HG03558 (cell line): ENCODE measurements at regions not wholly inside any gene's neighbourhood (a gene's known extent, or its start where the extent isn't known, plus 50 kb on each side); places are given as distances from the start of the nearest gene placed in this dataset.
"Not testable (repeated sequence)": the region's sequence is repeated elsewhere in the genome, so short reads cannot be mapped to it uniquely, and the experiment has no call there.

ENCODE experiments used
- ATAC-seq: cut with Tn5 transposase; IDR thresholded peaks from one replicate; pipeline ENCODE4 v1.9.1; 2021; ENCODE audit warnings: moderate number of reproducible peaks; ENCODE audit not compliant: unreplicated experiment; ENCODE audit errors: extremely low read depth

DNA sequence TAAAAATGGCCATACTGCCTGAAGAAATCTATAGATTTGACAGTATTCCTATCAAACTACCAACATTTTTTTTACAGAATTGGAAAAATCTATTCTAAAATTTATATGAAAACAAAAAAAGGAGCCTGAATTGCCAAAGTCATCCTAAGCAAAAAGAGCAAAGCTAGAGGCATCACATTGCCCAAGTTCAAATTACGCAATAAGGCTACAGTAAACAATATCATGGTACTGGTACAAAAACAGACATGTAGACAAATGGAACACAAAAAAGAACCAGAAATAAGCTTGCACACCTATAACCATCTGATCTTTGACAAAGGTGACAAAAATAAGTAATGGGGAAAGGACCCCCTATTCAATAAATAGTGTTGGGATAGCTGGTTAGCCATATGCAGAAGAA is 50.2 kb upstream of the THSD7B start:
- no peak for ATAC-seq

DNA sequence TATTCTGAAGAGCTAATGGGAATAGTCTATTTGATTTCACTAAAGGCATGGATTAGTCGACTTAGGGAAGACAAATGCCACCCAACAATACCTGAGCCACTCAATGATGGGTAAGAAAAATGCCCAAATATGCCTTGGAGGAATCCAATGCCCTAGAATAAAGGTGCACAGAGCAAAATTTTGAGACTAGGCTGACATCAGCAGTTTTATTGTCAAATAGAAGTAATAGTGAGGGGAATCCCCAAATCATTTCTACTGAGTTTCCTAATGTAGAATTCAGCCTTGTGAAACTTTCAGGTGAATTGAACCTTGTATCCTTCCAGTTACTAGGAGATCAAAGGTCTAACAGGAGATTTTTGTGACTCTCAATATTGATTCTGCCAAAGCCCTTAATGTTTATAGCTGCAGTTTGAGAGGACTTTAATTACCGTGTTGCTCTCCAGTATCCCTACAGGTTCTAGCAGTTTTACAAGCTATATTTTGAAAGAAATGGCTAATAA is 50.8 kb upstream of the THSD7B start:
- ATAC-seq: no peak

GRCh38 chr2:136713739-136714138 is 51.6 kb upstream of the THSD7B start:
- ATAC-seq: no peak

DNA sequence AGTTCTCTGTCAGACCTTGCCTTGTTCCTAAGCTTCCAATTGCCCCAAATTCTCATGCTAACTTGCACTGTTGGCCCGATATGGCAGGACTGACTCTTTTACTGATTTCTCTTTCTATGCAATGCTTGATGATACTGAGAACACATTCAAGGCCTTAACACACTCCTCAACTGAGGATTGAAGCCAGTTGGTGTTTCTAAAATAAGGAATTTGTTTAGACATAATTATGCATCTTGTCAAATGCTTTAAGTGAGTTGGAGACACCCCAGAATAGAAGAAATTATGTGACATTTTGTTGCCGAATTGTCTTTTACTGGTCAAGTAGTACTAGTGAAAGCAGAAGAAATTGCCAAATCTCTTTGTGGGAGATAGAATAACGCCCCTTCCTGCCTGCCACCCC is 60.0 kb upstream of the THSD7B start:
- no peak for ATAC-seq

DNA sequence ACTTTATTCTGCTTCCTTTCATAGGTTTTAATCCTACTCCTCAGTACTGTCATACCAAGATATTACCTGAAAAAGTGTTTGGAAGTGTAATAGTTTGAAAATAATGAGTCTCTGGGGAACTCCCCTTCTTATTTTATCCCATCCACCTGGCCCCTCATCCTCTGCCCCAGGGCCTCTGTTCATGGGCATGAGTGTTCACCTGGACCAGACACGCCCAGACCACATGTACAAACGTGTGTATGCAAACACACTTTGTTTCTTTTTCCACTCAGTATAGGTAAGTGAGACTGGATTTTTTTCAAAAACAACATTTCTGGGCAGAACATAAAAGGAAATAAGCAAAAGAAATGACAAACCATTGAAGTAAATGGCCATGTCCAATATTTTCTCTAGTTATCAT is 62.1 kb upstream of the THSD7B start:
- ATAC-seq: no peak

DNA sequence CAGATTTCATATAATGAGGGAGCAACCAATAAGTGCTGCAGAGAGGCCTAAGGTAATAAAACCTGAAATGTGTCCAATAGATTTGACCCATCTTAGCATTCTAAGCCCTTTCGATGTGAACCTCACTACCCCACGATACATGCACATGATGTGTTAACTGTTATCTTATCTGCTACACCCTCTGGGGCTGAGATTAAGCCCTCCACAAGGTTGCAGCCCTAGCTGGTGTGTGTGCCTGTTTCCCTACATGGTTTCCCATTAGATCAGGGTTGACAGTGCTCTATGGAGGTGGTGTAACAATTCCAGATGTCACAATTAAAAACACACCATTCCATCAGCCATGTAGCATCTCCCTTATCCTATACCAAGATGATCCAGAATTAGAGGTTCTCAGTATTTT is 68.9 kb upstream of the THSD7B start:
- no peak for ATAC-seq

- no peak for ATAC-seq
These were observed 71.4 kb upstream of the THSD7B start for GRCh38 chr2:136693966-136694365.

GRCh38 chr2:136680079-136680478 is 85.3 kb upstream of the THSD7B start:
- ATAC-seq: not testable (repeated sequence)

GRCh38 chr2:136665736-136666135 is 99.6 kb upstream of the THSD7B start:
- no peak for ATAC-seq

DNA sequence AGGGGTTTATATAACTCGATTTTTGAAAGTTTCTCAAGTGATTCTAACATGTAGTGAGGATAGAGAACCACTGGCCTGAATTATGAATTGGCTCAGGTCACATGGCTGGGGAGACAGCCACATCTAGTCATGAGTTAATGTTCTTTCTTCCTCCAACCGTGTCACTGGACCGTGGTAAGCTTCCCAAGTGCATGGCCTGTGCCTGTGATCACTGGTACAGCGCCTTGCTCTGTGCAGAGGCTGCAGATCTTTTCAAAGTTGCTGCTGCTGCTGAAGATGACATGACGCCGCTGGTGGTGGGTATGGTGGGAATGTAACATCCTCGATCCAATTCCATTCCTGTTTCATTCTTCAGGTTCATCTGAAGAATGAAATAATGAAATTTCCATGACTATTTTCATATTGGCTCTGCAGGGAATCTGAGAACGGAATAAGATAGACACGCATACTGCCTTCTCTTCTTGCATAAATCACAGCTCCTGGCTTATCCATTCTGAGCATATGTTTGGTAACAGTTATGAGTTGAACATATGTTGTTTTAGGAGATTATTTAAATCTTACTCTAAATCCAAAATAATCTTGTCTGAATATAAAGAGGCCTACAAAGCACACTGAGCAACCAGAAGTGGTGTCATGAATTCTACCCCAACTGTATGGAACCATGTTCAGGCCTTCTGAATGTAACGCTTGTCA is 100.5 kb upstream of the THSD7B start:
- ATAC-seq: no peak

GRCh38 chr2:136658201-136658600 is 107.1 kb upstream of the THSD7B start:
- no peak for ATAC-seq

- ATAC-seq: no peak
These were observed 111.5 kb upstream of the THSD7B start for GRCh38 chr2:136653861-136654260.

DNA sequence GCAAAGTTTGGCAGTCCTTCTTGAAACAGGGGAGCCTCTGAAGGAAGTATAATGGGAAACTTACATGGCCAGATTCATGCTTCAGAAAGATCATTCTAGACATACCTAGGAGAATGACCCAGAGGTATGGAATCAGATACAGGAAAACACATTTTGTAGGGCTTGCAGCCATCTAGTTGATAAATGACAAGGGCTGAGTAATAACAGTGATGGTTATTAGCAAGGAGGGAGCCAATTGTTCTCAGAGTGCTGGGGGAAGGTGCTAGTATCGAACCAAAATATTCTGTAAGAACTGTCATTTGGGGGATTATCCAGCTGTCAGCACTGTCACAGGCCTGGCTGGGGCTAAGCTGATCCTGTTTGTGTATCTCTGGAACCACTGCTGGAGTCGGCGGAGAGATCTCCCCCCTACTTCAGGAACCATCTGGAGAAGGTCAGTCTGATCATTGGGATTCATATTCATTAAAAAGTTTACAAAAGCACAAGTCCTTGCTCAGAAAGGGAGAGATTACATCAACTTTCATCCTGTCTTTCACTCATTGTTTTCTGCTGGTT is 113.8 kb upstream of the THSD7B start:
- no peak for ATAC-seq

- no peak for ATAC-seq
These were observed 118.3 kb upstream of the THSD7B start for GRCh38 chr2:136647039-136647438.

- no peak for ATAC-seq
These were observed 120.0 kb upstream of the THSD7B start for GRCh38 chr2:136645236-136645828.

- ATAC-seq: no peak
These were observed 125.7 kb upstream of the THSD7B start for GRCh38 chr2:136639651-136640050.

DNA sequence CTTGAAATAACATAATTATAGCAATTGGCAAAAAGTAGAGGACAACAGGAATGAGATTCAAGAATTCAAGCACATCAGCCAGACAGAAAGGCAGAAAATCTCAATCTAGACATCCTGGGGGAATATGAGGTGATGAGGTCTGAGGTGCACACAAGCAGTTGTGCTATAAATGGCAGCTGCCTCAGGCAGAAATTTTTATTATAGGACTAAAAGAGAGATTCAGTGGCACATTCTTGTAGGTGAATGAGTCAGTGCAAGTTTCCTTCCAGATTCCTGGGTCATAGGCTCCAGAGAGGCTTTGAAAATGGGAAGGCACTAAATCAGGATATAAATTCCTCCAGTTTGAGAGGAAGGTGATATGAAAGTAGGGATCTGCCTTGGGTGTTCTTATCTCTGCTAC is 127.2 kb upstream of the THSD7B start:
- ATAC-seq: no peak

DNA sequence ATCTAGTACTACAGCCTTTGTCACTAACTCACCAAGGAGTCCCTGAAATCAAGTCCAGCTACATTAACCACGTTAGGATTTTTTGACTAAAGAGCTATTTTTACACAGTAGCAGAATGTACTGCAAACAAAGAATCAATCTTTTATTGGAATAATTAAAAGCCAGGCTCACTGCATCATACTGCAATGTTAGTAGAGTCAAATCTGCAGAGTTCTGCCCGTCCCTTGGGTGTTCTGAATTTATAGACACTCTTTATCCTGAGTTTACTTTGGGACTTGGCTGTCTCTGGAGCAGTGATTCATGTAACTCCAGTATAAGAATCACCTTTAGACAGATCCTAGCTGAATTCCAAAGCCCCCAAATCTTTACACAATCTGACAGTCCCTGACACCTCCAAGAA is 127.9 kb upstream of the THSD7B start:
- no peak for ATAC-seq

DNA sequence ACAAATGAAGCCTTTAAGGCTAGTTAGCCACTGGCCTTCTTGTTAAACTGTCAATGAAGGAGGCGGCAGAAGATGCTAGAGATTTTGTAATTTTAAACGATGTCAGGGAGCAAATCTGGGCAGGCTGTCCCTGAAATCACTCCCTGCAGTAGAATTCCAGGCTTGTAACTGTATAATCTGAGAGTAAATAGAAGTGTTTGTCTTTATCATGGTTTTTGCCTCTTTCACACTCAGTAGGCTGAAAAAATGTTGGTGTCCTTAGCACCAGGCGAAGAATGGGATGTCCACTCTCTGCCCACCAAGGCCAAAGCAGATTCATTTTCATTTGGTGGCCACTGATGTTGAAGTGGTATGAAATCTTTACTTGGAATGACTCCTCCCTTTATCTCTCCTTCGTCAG is 136.9 kb upstream of the THSD7B start:
- no peak for ATAC-seq

GRCh38 chr2:136613096-136613495 is 152.2 kb upstream of the THSD7B start:
- ATAC-seq: no peak

DNA sequence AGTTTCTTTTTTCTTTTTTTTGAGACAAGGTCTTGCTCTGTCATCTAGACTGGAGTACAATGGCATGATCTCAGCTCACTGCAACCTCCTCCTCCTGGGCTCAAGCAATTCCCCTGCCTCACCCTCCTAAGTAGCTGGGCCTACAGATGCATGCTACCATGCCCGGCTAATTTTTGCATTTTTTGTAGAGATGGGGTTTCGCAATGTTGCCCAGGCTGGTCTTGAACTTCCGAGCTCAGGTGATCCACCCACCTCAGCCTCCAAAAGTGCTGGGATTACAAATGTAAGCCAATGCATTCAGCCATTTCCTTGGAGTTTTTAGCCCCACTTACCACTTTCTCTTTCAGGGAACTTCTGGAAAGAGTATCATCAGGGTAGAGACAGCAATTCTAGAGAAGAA is 153.3 kb upstream of the THSD7B start:
- ATAC-seq: no peak

DNA sequence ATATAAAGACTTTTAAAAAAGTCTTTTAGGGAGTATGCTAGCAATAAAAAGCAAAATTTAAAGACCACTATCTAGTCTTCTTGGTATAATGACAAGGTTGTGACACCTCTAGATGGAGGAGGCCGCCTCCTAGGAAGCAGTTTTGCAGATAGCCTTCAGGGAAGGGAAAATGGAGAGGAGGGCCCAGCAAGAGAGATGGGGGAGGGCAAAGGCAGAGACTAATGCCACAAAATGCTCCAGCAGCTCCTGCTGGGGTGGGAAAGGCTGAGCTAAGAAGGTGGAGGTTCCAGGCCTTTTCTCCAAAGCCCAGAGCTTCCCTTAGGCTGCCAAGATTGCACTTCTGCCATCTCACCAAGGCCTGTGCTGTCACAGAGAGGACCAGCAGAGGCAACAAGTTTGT is 153.9 kb upstream of the THSD7B start:
- ATAC-seq: no peak
